ENCODE measurements at regions not wholly inside any gene's neighbourhood (a gene's known extent, or its start where the extent isn't known, plus 50 kb on each side); places are given as distances from the start of the nearest gene placed in this dataset.

- no peaks in the 10 kb centered on the region for H3K4me1 Mint-ChIP-seq (ENCODE audit: low read depth in 2 of 2)
- H3K36me3 Mint-ChIP-seq: peaks cover 3% of the 10 kb centered on the region
- no peaks in the 10 kb centered on the region for H3K27me3 Mint-ChIP-seq
- H3K27ac Mint-ChIP-seq: no peak overlapping the region
- ATAC-seq: no peak
- peaks cover 4% of the 10 kb centered on the region for H3K9me3 Mint-ChIP-seq
- no peak overlapping the region for H3K4me3 Mint-ChIP-seq
- no peak for DNase-seq (ENCODE audit: low spot score)
Measured at GRCh38 chr2:4445821-4446220, 742.4 kb downstream of the DCDC2C start.

DNA sequence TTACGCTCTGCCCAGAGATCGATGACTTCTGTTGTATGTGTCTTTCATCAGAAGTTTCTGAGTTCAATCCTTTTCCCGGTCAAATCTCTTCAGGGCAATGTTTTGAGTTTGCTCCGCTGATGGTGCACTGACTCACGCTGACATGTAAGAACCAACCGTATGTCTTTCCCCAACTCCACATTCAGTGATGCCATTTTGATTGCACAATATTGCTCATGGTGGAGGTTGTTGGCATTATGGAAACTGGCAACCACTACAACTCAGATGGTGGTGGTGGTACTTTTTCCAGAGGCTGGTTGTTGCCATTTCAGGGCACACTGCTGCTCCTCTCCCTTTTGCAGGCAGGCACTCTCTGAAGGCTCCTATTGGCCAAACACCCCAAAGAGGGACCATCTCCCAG, 751.5 kb downstream of the DCDC2C start:
- no peak for DNase-seq (ENCODE audit: low spot score)
- no peaks in the 10 kb centered on the region for H3K4me1 Mint-ChIP-seq (ENCODE audit: low read depth in 2 of 2)
- peaks cover 11% of the 10 kb centered on the region for H3K36me3 Mint-ChIP-seq
- H3K4me3 Mint-ChIP-seq: no peak overlapping the region
- H3K9me3 Mint-ChIP-seq: peaks cover 17% of the 10 kb centered on the region
- H3K27ac Mint-ChIP-seq: no peak overlapping the region
- no peaks in the 10 kb centered on the region for H3K27me3 Mint-ChIP-seq
- no peak for ATAC-seq

DNA sequence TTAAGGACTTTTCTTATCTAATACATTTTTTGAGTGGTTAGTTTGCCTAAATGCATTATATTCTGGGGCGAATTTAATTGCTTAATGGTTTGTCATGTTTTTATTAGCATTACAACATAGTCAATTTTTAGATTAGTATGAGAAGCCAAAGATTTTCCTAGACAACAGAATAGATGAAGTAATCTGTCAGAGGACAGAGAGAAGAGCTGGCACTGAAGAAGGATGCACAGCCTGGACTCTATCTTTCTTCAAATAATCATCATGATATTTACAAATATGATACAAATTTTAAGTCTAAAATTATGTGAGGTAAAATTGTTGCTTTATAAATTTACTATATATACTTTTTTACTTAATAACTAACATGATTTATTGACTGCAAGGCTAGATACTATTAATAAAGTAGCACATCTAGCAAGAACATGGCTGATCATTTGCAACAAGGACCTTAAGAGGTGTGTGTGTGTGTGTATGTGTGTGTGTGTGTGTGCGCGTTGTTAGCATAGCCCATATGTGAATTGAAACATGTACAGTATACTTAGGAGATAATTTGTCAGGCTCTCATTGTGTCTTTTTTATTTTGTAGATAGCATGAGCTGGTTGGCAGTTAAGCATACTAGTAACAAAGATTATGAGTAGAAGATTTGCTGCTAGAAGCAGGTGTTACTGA, 752.2 kb downstream of the DCDC2C start:
- Mint-ChIP-seq H3K4me3 (no peak overlapping the region), H3K36me3 (peaks cover 11% of the 10 kb centered on the region), H3K27me3 (no peaks in the 10 kb centered on the region), H3K27ac (no peak overlapping the region), H3K4me1 (ENCODE audit: low read depth in 2 of 2) (no peaks in the 10 kb centered on the region), H3K9me3 (peaks cover 17% of the 10 kb centered on the region)
- ATAC-seq (no peak), DNase-seq (ENCODE audit: low spot score) (no peak)

DNA sequence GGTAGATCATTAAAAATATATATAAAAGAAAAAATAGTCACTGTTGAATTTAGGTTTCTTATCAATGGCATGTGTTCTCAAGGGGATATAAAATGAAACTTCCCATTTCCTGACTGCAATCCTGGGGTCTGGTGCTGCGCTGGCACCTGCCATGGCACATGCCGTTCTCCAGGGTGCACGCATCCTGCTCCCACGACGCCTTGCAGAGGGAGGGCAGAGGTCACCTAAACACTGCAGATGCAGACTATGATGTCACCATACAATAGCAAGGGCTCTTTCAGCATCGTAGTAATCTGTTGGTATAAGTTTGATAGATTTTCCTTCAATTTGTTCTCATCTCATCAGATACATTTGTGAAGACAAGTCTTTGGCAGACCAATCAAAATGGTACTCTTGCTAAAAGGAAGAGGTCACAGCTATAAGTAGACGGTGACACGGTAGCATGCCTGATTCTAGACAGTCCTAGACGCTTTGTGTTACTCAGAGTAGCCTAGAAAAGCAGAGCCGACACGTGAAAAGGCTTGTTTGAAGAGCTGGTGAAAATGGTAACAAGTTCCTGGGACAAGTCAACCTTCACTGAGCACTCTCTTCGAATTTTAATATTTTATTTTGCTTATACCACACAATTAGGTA, 761.4 kb downstream of the DCDC2C start:
- DNase-seq (ENCODE audit: low spot score): no peak

GRCh38 chr2:4465671-4466070, 762.3 kb downstream of the DCDC2C start:
- DNase-seq (ENCODE audit: low spot score) (no peak), ATAC-seq (no peak)
- no peak overlapping the region for H3K27ac Mint-ChIP-seq
- peaks cover 7% of the 10 kb centered on the region for H3K36me3 Mint-ChIP-seq
- no peaks in the 10 kb centered on the region for H3K27me3 Mint-ChIP-seq
- no peaks in the 10 kb centered on the region for H3K4me1 Mint-ChIP-seq (ENCODE audit: low read depth in 2 of 2)
- H3K9me3 Mint-ChIP-seq: peaks cover 16% of the 10 kb centered on the region
- no peak overlapping the region for H3K4me3 Mint-ChIP-seq

More for the DNA sequence above, 761.4 kb downstream of the DCDC2C start:
- no peak for ATAC-seq
- Mint-ChIP-seq H3K36me3 (peaks cover 5% of the 10 kb centered on the region), H3K4me1 (ENCODE audit: low read depth in 2 of 2) (no peaks in the 10 kb centered on the region), H3K4me3 (no peak overlapping the region), H3K9me3 (peaks cover 14% of the 10 kb centered on the region), H3K27ac (no peak overlapping the region), H3K27me3 (no peaks in the 10 kb centered on the region)

GRCh38 chr2:4475618-4476017, 772.2 kb downstream of the DCDC2C start:
- no peak overlapping the region for H3K4me3 Mint-ChIP-seq
- DNase-seq (ENCODE audit: low spot score): no peak
- no peaks in the 10 kb centered on the region for H3K27me3 Mint-ChIP-seq
- no peak overlapping the region for H3K27ac Mint-ChIP-seq
- peaks cover 36% of the 10 kb centered on the region for H3K9me3 Mint-ChIP-seq
- no peaks in the 10 kb centered on the region for H3K4me1 Mint-ChIP-seq (ENCODE audit: low read depth in 2 of 2)
- no peak for ATAC-seq
- peaks cover 5% of the 10 kb centered on the region for H3K36me3 Mint-ChIP-seq

DNA sequence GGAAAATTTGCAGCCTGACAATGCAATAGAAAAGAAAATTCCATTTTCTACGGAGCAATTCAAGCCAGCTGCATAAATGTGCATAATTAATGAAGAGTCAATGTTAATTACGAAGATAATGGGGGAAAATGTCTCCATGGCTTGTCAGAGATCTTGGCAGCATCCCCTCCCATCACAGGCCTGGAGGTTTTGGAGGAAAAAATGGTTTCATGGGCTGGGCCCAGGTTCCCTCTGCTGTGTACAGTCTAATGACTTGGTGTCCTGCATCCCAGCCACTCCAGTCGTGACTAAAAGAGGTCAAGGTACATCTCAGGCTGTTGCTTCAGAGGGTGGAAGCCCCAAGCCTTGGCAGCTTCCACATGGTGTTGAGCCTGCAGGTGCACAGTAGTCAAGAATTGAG, 779.7 kb downstream of the DCDC2C start:
- Mint-ChIP-seq H3K4me1 (ENCODE audit: low read depth in 2 of 2) (no peaks in the 10 kb centered on the region), H3K4me3 (no peak overlapping the region), H3K27me3 (no peaks in the 10 kb centered on the region), H3K36me3 (peaks cover 4% of the 10 kb centered on the region), H3K9me3 (peaks cover 21% of the 10 kb centered on the region), H3K27ac (no peak overlapping the region)
- ATAC-seq (no peak), DNase-seq (ENCODE audit: low spot score) (no peak)

DNA sequence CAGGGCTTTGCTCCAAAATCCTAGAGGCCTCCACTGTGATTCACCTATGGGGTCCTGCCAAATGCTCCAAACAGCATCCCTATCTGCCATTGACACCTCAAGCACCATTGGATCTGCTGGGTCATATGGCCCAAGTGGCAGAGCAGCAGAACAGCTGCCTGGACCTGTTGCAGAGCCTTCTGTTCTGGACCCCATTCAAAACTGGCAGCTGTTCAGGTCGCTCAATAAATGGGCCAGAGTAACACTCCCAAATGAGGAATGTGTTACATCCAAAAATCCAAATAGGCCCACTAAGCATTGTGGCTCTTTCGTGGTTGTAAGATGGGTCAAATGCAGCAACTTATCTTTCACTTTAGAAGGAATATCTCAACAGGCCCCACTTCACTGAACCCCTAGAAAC, 783.6 kb downstream of the DCDC2C start:
- peaks cover 24% of the 10 kb centered on the region for H3K9me3 Mint-ChIP-seq
- no peak for ATAC-seq
- no peak overlapping the region for H3K4me3 Mint-ChIP-seq
- H3K36me3 Mint-ChIP-seq: peaks cover 4% of the 10 kb centered on the region
- H3K27ac Mint-ChIP-seq: no peak overlapping the region
- no peaks in the 10 kb centered on the region for H3K27me3 Mint-ChIP-seq
- no peak for DNase-seq (ENCODE audit: low spot score)
- H3K4me1 Mint-ChIP-seq (ENCODE audit: low read depth in 2 of 2): no peaks in the 10 kb centered on the region

DNA sequence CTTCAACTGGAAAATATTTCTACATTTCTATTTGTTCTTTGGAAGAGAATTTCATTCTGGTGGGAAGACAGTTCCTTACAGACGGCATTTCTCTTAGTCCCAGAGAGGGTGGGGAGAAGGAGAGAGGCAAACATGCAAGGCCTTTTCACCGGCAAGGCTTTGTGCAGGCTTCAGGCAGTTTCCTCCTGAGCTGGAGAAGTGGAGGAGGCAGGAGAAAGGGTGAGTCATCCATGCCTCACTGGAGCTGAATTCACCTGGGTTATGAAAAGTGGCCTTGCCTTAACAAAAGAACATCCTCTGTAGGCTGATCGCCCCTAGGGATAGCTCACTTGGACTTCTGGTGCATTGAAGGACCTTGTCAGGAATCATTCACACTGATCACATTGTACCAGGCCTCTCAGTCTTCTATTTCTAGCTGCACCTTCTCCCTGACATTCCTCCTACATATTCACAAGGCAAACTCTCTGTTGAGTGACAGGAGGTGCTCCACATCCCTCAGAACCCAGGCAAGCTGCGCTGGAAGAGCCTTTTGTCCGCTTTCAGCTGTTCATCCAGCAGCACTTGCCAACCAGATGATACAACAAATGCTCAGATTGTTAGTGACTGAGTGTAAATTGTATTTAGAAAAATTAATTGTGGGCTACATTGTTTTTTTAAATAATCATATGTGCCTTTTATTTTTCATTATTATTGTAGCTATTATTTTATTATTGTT, 796.1 kb downstream of the DCDC2C start:
- Mint-ChIP-seq H3K36me3 (no peaks in the 10 kb centered on the region), H3K4me1 (ENCODE audit: low read depth in 2 of 2) (no peaks in the 10 kb centered on the region), H3K27me3 (no peaks in the 10 kb centered on the region), H3K9me3 (peaks cover 7% of the 10 kb centered on the region), H3K4me3 (no peak overlapping the region), H3K27ac (no peak overlapping the region)
- ATAC-seq (no peak), DNase-seq (ENCODE audit: low spot score) (no peak)

DNA sequence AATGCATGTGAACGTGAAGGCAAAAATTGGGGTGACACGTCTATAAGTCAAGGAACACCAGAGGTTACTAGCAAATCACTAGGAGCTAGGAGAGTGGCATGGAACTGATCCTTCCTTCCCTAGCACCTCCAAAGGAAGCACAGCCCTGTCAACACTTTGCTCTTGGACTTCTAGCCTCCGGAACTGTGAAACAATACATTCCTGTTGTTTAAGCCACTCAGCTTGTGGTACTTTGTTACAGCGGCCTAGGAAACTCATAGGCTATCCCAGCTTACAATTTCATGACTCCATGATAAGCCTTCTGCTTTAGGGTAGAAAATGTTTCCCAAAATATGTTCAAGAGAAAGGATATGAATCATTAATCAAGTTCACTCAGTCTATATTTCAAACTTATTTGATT, 798.1 kb downstream of the DCDC2C start:
- Mint-ChIP-seq H3K4me3 (no peak overlapping the region), H3K27ac (no peak overlapping the region)

DNA sequence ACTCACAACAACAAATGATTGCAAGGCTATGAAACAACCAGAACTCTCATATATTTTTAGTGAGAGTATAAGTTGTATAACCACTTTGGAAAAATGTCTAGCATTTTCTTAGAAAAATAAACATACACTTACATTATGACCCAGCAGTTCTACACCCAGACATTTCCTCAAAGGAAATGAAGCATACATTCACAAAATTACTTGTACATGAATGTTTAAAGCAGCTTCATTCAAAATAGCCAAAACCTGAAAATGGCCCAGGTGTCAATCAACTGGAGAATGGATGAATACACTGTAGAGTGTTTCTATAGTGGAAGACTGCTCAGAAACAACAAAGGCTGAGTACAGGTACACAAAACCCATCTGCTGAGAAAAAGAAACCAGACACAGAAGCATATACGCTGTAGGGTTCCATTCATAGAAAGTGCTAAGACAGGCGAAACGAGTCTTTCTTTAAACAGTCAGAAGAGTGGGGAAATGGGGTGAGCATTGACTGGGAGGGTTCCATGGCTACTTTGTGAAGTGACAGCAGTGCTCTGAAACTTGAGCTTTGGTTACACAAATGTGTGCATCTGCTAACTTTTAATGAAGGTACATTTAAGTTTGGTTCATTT, 799.0 kb downstream of the DCDC2C start:
- ATAC-seq: no peak

More for the DNA sequence above, 798.1 kb downstream of the DCDC2C start:
- no peaks in the 10 kb centered on the region for H3K4me1 Mint-ChIP-seq (ENCODE audit: low read depth in 2 of 2)
- no peak for ATAC-seq
- no peaks in the 10 kb centered on the region for H3K36me3 Mint-ChIP-seq
- peaks cover 11% of the 10 kb centered on the region for H3K9me3 Mint-ChIP-seq
- no peaks in the 10 kb centered on the region for H3K27me3 Mint-ChIP-seq
- DNase-seq (ENCODE audit: low spot score): no peak

DNA sequence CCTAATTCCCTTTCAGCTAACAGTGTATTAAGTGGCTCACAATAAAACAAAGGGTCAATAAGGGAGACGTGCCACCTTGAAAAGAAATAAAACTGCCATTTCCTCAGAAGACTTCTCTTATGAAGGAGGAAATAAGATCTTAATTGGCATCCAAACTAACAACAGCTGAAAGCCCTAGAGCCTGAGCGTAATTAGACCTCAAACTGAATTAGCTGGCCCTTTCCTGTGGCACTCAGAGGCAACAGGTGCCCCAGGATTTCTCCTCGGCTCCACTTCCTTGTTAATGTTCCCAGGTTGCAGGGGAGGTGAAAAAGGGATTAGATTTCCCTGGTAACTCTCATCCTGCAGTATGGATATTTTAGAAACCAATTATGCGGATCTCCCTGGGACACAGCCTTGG, 804.3 kb downstream of the DCDC2C start:
- Mint-ChIP-seq H3K4me1 (ENCODE audit: low read depth in 2 of 2) (no peaks in the 10 kb centered on the region), H3K4me3 (no peak overlapping the region), H3K27me3 (no peaks in the 10 kb centered on the region), H3K27ac (no peak overlapping the region), H3K36me3 (peaks cover 2% of the 10 kb centered on the region), H3K9me3 (peaks cover 18% of the 10 kb centered on the region)
- DNase-seq (ENCODE audit: low spot score) (no peak), ATAC-seq (no peak)

More for the DNA sequence above, 799.0 kb downstream of the DCDC2C start:
- H3K4me1 Mint-ChIP-seq (ENCODE audit: low read depth in 2 of 2): no peaks in the 10 kb centered on the region
- no peak for DNase-seq (ENCODE audit: low spot score)
- H3K27ac Mint-ChIP-seq: no peak overlapping the region
- H3K9me3 Mint-ChIP-seq: peaks cover 11% of the 10 kb centered on the region
- no peak overlapping the region for H3K4me3 Mint-ChIP-seq
- no peaks in the 10 kb centered on the region for H3K36me3 Mint-ChIP-seq
- no peaks in the 10 kb centered on the region for H3K27me3 Mint-ChIP-seq

DNA sequence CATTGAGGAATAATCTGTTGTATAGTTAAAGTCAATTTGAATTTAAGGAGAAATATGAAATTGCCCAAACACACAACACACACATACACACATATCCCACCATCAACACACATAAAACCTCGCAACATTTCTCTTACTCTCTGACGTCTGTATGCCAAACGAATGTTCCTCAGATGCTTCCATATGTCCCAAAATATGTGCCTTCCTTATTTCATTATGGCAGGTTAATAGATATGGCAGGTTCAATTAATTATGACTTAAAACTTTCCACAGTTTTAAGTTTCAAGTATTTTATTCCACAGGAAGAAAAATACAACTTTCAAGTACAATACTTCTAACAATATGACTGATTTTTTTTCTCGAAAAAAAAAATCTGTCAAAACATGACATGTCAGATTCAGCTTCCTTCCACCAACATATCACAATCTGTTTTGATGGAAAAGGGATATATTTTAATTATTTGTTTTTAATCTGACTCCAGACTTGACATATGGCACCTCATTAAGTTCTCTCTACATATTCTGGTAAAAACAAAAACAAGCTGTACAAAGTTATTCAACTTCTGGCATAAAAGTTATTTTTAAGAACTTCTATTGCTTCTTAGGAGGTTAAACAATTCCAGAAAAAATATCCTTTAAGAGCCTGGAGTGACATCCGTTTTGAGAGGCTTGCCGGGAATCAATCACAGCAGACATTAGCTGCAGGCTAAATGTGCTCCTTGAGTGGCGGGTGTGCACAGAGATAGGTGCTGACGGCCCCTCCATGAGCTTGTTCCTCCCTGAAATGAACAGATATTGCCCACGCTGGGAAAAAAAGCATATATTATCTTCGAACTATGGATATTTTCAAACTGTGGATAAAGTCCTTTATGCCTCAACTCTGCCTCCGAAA, 812.7 kb downstream of the DCDC2C start:
- Mint-ChIP-seq H3K9me3 (peaks cover 18% of the 10 kb centered on the region), H3K27me3 (no peaks in the 10 kb centered on the region), H3K4me1 (ENCODE audit: low read depth in 2 of 2) (no peaks in the 10 kb centered on the region), H3K27ac (no peak overlapping the region), H3K36me3 (peaks cover 5% of the 10 kb centered on the region), H3K4me3 (no peak overlapping the region)
- ATAC-seq (no peak), DNase-seq (ENCODE audit: low spot score) (no peak)
